ENCODE measurements at regions not wholly inside any gene's neighbourhood (a gene's known extent, or its start where the extent isn't known, plus 50 kb on each side); places are given as distances from the start of the nearest gene placed in this dataset.
"Not testable (repeated sequence)": the region's sequence is repeated elsewhere in the genome, so short reads cannot be mapped to it uniquely, and the experiment has no call there.

- no peaks in the 10 kb centered on the region for H3K36me3 ChIP-seq (ENCODE audit: control insufficient read depth in 1 of 2, insufficient read depth in 2 of 2, low read length in 2 of 2)
- no peak overlapping the region for H3K27ac ChIP-seq (ENCODE audit: low read depth, low read length)
- H3K9me3 ChIP-seq (ENCODE audit: control insufficient read depth in 1 of 2, low read length in 2 of 2), result no peaks in the 10 kb centered on the region
- no peaks in the 10 kb centered on the region for H3K27me3 ChIP-seq (ENCODE audit: control insufficient read depth in 1 of 2, insufficient read depth in 2 of 2, low read length in 2 of 2)
- peak overlapping the region in 1 of 2 donors; percentile 76 for H3K4me3 ChIP-seq (ENCODE audit: low read depth in 1 of 2, low read length in 2 of 2)
- H3K4me1 ChIP-seq (ENCODE audit: control insufficient read depth in 1 of 2, insufficient read depth in 2 of 2, low read length in 2 of 2), result no peaks in the 10 kb centered on the region
- H3K9ac ChIP-seq (ENCODE audit: low read depth in 1 of 2, low read length in 2 of 2), result no peak overlapping the region
Measured at GRCh38 chrX:52261125-52261462, 76.4 kb downstream of the MAGED4 start.

DNA sequence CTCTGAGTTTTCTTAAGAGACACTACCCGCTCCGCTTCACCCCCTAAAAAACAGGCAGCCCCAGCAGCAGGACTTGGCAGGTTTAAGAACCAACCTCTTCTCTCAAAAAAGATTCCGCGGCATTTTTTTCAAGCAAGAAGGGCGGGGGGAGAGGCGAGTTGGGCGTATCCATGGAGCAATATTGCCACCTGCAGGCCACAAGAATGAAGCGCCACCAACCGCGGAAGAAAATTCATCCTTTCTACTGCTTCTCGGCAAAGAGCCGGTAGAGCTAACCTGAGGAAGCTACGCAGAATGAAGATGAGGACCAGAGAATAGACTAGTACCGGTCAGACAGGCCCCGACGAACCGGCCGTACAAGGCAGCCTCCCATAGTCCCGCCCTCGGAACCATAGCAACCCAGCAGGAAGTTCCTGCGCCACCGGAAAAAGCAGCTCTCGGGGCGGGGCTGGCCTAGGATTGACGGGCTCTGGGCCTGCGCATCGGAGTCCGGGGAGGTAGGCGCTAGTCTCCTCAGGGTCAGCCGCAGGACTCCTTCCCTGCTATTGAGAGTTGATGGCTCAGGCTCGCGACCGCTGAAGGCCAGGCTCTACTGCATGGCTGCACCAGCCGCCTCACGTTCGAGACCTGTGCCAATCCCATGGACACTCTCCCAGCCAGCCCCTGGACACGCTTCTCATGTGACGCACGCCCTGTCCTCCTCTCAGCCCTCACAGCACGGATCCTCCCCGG is 76.9 kb downstream of the MAGED4 start:
- Histone ChIP-seq H3K36me3 (ENCODE audit: control insufficient read depth in 1 of 2, insufficient read depth in 2 of 2, low read length in 2 of 2) (no peaks in the 10 kb centered on the region), H3K4me1 (ENCODE audit: control insufficient read depth in 1 of 2, insufficient read depth in 2 of 2, low read length in 2 of 2) (no peaks in the 10 kb centered on the region), H3K4me3 (ENCODE audit: low read depth in 1 of 2, low read length in 2 of 2) (peak overlapping the region; percentile 76 to 79), H3K9ac (ENCODE audit: low read depth in 1 of 2, low read length in 2 of 2) (peak overlapping the region; percentile 56 to 74), H3K27me3 (ENCODE audit: control insufficient read depth in 1 of 2, insufficient read depth in 2 of 2, low read length in 2 of 2) (no peaks in the 10 kb centered on the region), H3K27ac (ENCODE audit: low read depth, low read length) (peak overlapping the region; percentile 81), H3K9me3 (ENCODE audit: control insufficient read depth in 1 of 2, low read length in 2 of 2) (no peaks in the 10 kb centered on the region)

DNA sequence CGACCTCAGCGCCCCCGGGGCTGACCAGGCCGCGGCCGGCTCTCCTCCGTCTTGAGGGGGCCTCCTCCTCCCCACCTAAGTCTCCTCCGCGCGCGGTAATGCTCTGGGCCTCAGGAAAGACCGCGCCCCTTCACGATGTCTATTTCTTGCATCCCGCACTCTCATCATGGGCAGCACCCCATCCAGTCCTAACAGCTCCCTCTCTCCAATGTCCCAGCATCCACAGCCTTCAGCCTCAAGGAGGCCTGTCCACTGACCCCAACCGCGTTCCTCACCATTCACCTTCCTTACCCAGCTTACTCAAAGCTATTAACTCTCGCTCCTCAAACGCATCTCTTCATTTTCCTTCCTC is 77.5 kb downstream of the MAGED4 start:
- no peaks in the 10 kb centered on the region for H3K4me1 ChIP-seq (ENCODE audit: control insufficient read depth in 1 of 2, insufficient read depth in 2 of 2, low read length in 2 of 2)
- H3K27me3 ChIP-seq (ENCODE audit: control insufficient read depth in 1 of 2, insufficient read depth in 2 of 2, low read length in 2 of 2), result no peaks in the 10 kb centered on the region
- H3K9ac ChIP-seq (ENCODE audit: low read depth in 1 of 2, low read length in 2 of 2), result peak overlapping the region; percentile 56 to 74
- no peaks in the 10 kb centered on the region for H3K36me3 ChIP-seq (ENCODE audit: control insufficient read depth in 1 of 2, insufficient read depth in 2 of 2, low read length in 2 of 2)
- peak overlapping the region; percentile 66 for H3K27ac ChIP-seq (ENCODE audit: low read depth, low read length)
- peak overlapping the region; percentile 76 to 79 for H3K4me3 ChIP-seq (ENCODE audit: low read depth in 1 of 2, low read length in 2 of 2)
- H3K9me3 ChIP-seq (ENCODE audit: control insufficient read depth in 1 of 2, low read length in 2 of 2), result no peaks in the 10 kb centered on the region

DNA sequence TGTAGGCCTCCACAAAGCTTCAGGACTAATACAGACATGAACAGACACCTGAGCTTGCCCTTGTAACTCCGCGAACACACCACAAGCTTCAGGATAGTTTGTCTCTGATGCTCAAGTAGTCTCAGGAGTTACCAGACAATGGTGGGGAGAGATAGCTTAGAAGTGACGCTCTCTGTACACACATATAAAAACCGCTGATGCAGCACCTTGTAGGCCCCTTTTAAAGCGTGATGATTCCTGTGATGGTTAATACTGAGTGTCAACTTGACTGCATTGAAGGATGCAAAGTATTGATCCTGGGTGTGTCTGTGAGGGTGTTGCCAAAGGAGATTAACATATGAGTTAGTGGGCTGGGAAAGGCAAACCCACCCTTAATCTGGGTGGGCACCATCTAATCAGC is 78.7 kb downstream of the MAGED4 start:
- Histone ChIP-seq H3K27me3 (ENCODE audit: control insufficient read depth in 1 of 2, insufficient read depth in 2 of 2, low read length in 2 of 2) (no peaks in the 10 kb centered on the region), H3K4me1 (ENCODE audit: control insufficient read depth in 1 of 2, insufficient read depth in 2 of 2, low read length in 2 of 2) (no peaks in the 10 kb centered on the region), H3K9ac (ENCODE audit: low read depth in 1 of 2, low read length in 2 of 2) (no peak overlapping the region), H3K4me3 (ENCODE audit: low read depth in 1 of 2, low read length in 2 of 2) (no peak overlapping the region), H3K9me3 (ENCODE audit: control insufficient read depth in 1 of 2, low read length in 2 of 2) (no peaks in the 10 kb centered on the region), H3K27ac (ENCODE audit: low read depth, low read length) (no peak overlapping the region), H3K36me3 (ENCODE audit: control insufficient read depth in 1 of 2, insufficient read depth in 2 of 2, low read length in 2 of 2) (no peaks in the 10 kb centered on the region)

- Histone ChIP-seq H3K36me3 (ENCODE audit: control insufficient read depth in 1 of 2, insufficient read depth in 2 of 2, low read length in 2 of 2) (no peaks in the 10 kb centered on the region), H3K4me3 (ENCODE audit: low read depth in 1 of 2, low read length in 2 of 2) (no peak overlapping the region), H3K4me1 (ENCODE audit: control insufficient read depth in 1 of 2, insufficient read depth in 2 of 2, low read length in 2 of 2) (no peaks in the 10 kb centered on the region), H3K9me3 (ENCODE audit: control insufficient read depth in 1 of 2, low read length in 2 of 2) (no peaks in the 10 kb centered on the region), H3K9ac (ENCODE audit: low read depth in 1 of 2, low read length in 2 of 2) (no peak overlapping the region), H3K27ac (ENCODE audit: low read depth, low read length) (no peak overlapping the region), H3K27me3 (ENCODE audit: control insufficient read depth in 1 of 2, insufficient read depth in 2 of 2, low read length in 2 of 2) (no peaks in the 10 kb centered on the region)
Measured at GRCh38 chrX:52265713-52266112, 81.0 kb downstream of the MAGED4 start.

GRCh38 chrX:52268502-52268901 is 83.8 kb downstream of the MAGED4 start:
- not testable (repeated sequence) for H3K9me3 ChIP-seq (ENCODE audit: control insufficient read depth in 1 of 2, low read length in 2 of 2); H3K36me3 ChIP-seq (ENCODE audit: control insufficient read depth in 1 of 2, insufficient read depth in 2 of 2, low read length in 2 of 2); H3K27me3 ChIP-seq (ENCODE audit: control insufficient read depth in 1 of 2, insufficient read depth in 2 of 2, low read length in 2 of 2); H3K4me1 ChIP-seq (ENCODE audit: control insufficient read depth in 1 of 2, insufficient read depth in 2 of 2, low read length in 2 of 2); H3K9ac ChIP-seq (ENCODE audit: low read depth in 1 of 2, low read length in 2 of 2); H3K27ac ChIP-seq (ENCODE audit: low read depth, low read length); H3K4me3 ChIP-seq (ENCODE audit: low read depth in 1 of 2, low read length in 2 of 2)

- no peak overlapping the region for H3K9ac ChIP-seq (ENCODE audit: low read depth in 1 of 2, low read length in 2 of 2)
- H3K4me1 ChIP-seq (ENCODE audit: control insufficient read depth in 1 of 2, insufficient read depth in 2 of 2, low read length in 2 of 2), result no peaks in the 10 kb centered on the region
Measured at GRCh38 chrX:52270453-52271116, 85.9 kb downstream of the MAGED4 start.

GRCh38 chrX:52271206-52271605 is 86.5 kb downstream of the MAGED4 start:
- no peaks in the 10 kb centered on the region for H3K4me1 ChIP-seq (ENCODE audit: control insufficient read depth in 1 of 2, insufficient read depth in 2 of 2, low read length in 2 of 2)
- H3K36me3 ChIP-seq (ENCODE audit: control insufficient read depth in 1 of 2, insufficient read depth in 2 of 2, low read length in 2 of 2), result no peaks in the 10 kb centered on the region
- no peaks in the 10 kb centered on the region for H3K9me3 ChIP-seq (ENCODE audit: control insufficient read depth in 1 of 2, low read length in 2 of 2)
- H3K9ac ChIP-seq (ENCODE audit: low read depth in 1 of 2, low read length in 2 of 2), result no peak overlapping the region
- no peaks in the 10 kb centered on the region for H3K27me3 ChIP-seq (ENCODE audit: control insufficient read depth in 1 of 2, insufficient read depth in 2 of 2, low read length in 2 of 2)
- H3K4me3 ChIP-seq (ENCODE audit: low read depth in 1 of 2, low read length in 2 of 2), result no peak overlapping the region
- no peak overlapping the region for H3K27ac ChIP-seq (ENCODE audit: low read depth, low read length)

More at GRCh38 chrX:52270453-52271116, 85.9 kb downstream of the MAGED4 start:
- Histone ChIP-seq H3K4me3 (ENCODE audit: low read depth in 1 of 2, low read length in 2 of 2) (no peak overlapping the region), H3K27ac (ENCODE audit: low read depth, low read length) (no peak overlapping the region), H3K27me3 (ENCODE audit: control insufficient read depth in 1 of 2, insufficient read depth in 2 of 2, low read length in 2 of 2) (no peaks in the 10 kb centered on the region), H3K9me3 (ENCODE audit: control insufficient read depth in 1 of 2, low read length in 2 of 2) (no peaks in the 10 kb centered on the region), H3K36me3 (ENCODE audit: control insufficient read depth in 1 of 2, insufficient read depth in 2 of 2, low read length in 2 of 2) (no peaks in the 10 kb centered on the region)

DNA sequence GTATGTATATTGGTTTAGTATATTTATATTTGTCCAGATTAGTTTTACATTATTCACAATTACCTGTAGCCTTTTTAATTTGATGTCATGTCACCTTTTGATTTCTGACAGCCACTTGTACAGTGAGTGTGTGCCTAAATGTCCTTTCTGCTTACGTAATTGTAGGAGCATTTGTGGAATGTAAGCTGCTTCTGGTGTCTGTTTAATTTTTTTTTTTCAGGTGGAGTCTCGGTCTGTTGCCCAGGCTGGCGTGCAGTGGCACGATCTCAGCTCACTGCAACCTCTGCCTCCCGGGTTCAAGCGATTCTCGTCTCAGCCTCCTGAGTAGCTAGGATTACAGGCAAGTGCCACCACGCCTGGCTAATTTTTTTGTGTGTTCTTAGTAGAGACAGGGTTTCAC is 91.2 kb upstream of the XAGE2 start:
- Histone ChIP-seq H3K9me3 (ENCODE audit: control insufficient read depth in 1 of 2, low read length in 2 of 2) (peaks cover 0 to 4% of the 10 kb centered on the region in 2 donors), H3K36me3 (ENCODE audit: control insufficient read depth in 1 of 2, insufficient read depth in 2 of 2, low read length in 2 of 2) (no peaks in the 10 kb centered on the region), H3K9ac (ENCODE audit: low read depth in 1 of 2, low read length in 2 of 2) (no peak overlapping the region), H3K27me3 (ENCODE audit: control insufficient read depth in 1 of 2, insufficient read depth in 2 of 2, low read length in 2 of 2) (no peaks in the 10 kb centered on the region), H3K4me3 (ENCODE audit: low read depth in 1 of 2, low read length in 2 of 2) (no peak overlapping the region), H3K4me1 (ENCODE audit: control insufficient read depth in 1 of 2, insufficient read depth in 2 of 2, low read length in 2 of 2) (no peaks in the 10 kb centered on the region), H3K27ac (ENCODE audit: low read depth, low read length) (no peak overlapping the region)

- no peaks in the 10 kb centered on the region for H3K27me3 ChIP-seq (ENCODE audit: control insufficient read depth in 1 of 2, insufficient read depth in 2 of 2, low read length in 2 of 2)
- no peaks in the 10 kb centered on the region for H3K4me1 ChIP-seq (ENCODE audit: control insufficient read depth in 1 of 2, insufficient read depth in 2 of 2, low read length in 2 of 2)
- H3K4me3 ChIP-seq (ENCODE audit: low read depth in 1 of 2, low read length in 2 of 2), result no peak overlapping the region
- H3K36me3 ChIP-seq (ENCODE audit: control insufficient read depth in 1 of 2, insufficient read depth in 2 of 2, low read length in 2 of 2), result no peaks in the 10 kb centered on the region
- H3K9me3 ChIP-seq (ENCODE audit: control insufficient read depth in 1 of 2, low read length in 2 of 2), result peaks cover 0 to 4% of the 10 kb centered on the region in 2 donors
- no peak overlapping the region for H3K27ac ChIP-seq (ENCODE audit: low read depth, low read length)
- H3K9ac ChIP-seq (ENCODE audit: low read depth in 1 of 2, low read length in 2 of 2), result no peak overlapping the region
Measured at GRCh38 chrX:52280812-52281211, 88.0 kb upstream of the XAGE2 start.

All from duodenal mucosa (tissue), 2 donors.